NCI-H748 (cell line): ENCODE measurements at regions not wholly inside any gene's neighbourhood (a gene's known extent, or its start where the extent isn't known, plus 50 kb on each side); places are given as distances from the start of the nearest gene placed in this dataset.
A peak's percentile ranks its signal among the peaks of the same experiment; 100 is the strongest.

ENCODE experiments used
- DNase-seq: peaks from one replicate; lab custom pipeline; 2025; ENCODE audit not compliant: unreplicated experiment; lab: John Stamatoyannopoulos, UW

- DNase-seq, result no peak
Measured at GRCh38 chr5:152607401-152608160, 202.5 kb upstream of the NMUR2 start.

DNA sequence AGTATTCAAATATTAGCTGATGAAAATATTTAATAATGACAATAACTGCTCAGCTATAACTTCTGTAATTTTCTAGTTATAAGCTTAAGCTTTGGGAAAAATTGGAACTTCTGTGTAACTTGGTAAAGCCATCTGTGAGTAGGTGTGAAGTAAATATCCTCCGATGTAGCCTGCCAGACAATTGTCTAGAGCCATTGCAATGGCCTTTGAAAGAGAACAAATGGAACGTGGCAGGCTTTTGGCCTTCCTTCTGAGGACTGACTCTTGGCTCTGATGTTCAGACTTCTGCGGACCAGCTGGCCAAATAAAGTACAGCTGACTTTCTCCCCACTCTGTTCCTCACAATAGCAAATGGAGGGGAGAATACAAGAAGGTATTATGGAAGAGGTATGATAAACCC is 203.4 kb upstream of the NMUR2 start:
- no peak for DNase-seq

- DNase-seq, result no peak
Measured at GRCh38 chr5:152619756-152620155, 214.7 kb upstream of the NMUR2 start.

DNA sequence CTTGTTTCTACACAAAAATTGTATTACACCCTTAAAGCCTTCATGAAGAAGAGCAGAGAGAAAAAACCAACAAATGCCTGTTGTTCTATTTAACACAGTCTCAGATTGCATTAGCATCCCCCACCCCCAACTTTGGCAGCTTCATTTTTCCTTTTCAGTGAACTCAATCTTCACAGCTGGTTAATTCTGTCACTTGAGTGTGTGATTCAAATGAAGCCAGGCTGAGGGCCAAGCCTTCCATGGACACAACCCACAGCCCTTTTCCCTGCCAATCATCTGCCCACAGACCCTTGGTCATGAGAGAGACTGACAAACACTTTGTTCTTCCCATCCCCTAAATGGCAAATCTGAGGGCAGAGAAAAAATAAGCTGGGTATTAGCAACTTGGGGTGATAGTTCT is 217.5 kb upstream of the NMUR2 start:
- DNase-seq, result no peak

GRCh38 chr5:152623951-152624350 is 218.9 kb upstream of the NMUR2 start:
- no peak for DNase-seq

DNA sequence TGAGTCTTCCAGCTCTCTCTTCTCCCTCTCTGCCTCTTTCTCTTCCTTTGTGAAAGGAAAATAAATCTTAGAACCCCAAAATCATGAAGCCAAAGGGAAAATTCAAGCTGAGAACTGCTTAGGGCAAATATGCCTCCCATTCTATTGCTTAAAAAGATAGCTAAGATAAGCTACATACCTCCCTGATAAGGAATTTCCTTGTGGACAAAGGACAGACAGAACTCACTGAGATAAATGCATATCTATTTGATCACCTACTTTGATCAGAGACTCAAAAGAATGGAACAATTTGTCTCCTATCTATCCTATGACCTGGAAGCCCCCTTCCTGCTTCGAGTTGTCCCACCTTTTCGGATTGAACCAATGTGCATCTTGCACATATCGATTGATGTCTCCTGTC is 220.6 kb upstream of the NMUR2 start:
- no peak for DNase-seq

GRCh38 chr5:152631221-152631620 is 226.1 kb upstream of the NMUR2 start:
- DNase-seq, result no peak

DNA sequence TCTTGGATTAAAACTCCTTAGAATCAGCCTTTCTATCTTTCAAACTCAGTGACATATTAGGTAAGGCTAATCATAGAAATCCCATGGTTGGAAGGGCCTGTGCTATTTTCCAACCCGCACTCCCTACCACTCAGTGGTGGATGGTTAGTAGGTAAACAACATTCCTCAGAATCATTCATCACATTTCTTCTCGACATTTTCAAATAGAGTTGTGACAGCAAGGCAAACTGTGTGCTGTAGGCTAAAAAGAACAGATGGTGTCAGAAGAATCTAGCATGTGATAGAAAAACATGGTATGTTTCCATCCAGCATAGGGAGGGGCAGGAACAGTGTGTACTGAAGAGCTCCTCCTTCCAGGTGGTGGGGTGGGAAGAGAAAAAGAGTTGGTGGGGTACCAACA is 227.3 kb upstream of the NMUR2 start:
- no peak for DNase-seq

DNA sequence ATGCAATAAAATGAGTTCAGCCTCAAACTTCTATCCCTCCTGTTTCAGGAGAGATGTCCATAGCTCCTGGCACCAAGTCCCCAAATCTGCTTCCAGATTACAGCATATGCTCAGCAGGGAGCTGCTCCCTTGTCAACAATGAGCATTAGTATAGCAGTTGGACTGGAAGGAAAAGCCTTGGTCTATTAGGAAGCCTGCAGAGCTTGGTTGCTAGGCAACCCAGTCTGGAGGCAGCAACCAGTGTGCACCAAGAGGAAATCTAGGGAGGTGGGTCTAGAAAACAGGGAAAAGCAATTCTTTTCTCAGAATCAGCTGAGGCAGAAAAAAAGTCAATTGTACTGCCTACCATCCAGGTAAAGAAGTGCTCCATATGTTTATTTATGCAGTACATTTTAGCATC is 229.5 kb upstream of the NMUR2 start:
- DNase-seq, result peak; percentile 95

GRCh38 chr5:152638996-152639552 is 234.0 kb upstream of the NMUR2 start:
- no peak for DNase-seq

- no peak for DNase-seq
Measured at GRCh38 chr5:152641970-152642805, 237.1 kb upstream of the NMUR2 start.

- no peak for DNase-seq
Measured at GRCh38 chr5:152642880-152643279, 237.8 kb upstream of the NMUR2 start.

DNA sequence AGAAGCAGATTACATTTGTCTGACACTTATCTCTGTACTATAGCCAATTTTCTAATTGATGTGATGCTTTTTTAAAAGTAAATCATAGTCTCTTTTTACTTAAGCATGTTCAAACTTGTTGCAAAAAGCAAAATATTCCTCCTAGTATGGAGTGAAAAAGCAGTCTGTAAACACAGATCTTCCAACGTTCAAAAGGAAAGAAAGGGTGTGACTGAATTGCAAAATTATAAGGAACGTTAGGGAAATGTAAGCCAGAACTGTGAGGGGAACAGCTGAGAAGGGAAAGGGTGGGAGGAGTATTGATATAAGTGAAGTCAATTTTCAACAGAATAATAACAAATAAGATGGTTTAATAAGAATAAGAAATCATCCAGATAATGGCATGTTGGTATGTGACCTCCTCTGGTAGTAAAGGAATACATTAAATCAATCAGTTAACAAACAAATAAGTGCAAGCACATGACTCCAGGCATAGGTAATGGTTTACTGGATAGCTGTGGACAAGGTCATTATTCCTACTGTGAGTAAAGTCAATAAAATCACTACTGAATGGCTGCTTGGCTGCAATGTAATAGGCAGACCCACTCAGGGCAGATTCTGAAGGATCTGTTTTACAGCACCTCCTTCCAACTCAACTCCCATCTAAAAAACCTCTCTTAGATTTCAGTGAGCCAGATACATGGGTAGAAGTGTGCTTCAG is 239.1 kb upstream of the NMUR2 start:
- DNase-seq, result peak; percentile 81

DNA sequence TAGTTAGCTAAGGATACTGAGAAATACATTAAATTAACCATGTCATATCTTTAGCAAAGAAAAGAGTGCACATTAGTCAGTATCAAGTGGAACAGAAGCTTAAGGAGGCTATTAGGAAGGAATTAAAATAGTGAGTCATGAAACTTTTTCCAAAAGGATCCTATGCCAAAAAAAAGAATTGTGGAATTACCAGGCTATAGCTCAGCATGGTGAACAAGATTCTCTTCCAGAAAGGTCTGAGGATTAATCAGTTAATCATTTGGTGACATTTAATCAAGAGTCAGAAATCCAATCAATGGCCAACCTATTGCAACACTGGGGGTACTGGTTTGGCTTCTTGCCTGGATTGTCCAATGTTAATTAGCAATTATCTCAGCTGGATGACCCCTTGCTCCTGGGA is 244.5 kb upstream of the NMUR2 start:
- DNase-seq, result no peak

GRCh38 chr5:152650413-152650812 is 245.3 kb upstream of the NMUR2 start:
- DNase-seq, result no peak

- peak; percentile 73 for DNase-seq
Measured at GRCh38 chr5:152659470-152659869, 254.4 kb upstream of the NMUR2 start.

DNA sequence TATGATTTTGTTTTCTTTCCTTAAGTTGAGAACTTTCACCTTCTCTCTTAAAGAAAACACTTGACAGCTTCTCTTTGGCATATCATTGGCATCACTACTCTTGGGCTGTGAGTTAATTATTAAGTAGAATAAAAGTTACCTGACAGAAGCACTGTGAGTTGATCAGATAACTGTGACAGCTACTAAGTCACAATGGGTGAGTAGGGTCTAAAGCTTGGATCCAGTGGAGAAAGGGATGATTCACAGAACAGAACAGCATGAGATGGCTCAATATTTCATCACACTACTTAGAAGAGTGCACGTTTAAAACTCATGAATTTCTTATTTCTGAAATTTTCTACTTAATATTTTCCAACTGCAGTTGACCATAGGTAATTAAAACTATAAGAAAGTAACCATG is 268.5 kb upstream of the NMUR2 start:
- DNase-seq, result no peak

GRCh38 chr5:152674403-152674802 is 269.3 kb upstream of the NMUR2 start:
- no peak for DNase-seq

DNA sequence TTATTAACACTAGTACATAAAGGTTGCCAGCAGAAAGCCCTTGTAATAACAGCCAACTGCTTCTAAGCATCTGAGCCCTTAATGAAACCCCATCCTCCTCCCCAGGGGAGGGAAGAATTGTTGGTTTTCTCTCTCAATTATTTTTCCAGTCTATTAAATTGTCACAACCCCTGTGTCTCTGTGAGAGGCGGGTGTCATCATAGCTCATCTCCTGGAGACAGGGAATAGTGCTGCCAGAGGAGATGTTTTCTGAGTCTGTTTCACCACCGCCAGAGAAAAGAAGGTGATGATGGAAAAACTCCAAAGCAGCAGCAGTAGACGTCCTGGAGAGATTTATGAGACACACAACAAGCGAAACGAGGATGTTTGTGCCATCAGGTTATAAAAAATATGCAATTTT is 271.1 kb upstream of the NMUR2 start:
- peak; percentile 71 for DNase-seq

- DNase-seq, result no peak
Measured at GRCh38 chr5:152683205-152683604, 278.1 kb upstream of the NMUR2 start.

- no peak for DNase-seq
Measured at GRCh38 chr5:152686931-152687330, 281.9 kb upstream of the NMUR2 start.
